ENCODE measurements at regions not wholly inside any gene's neighbourhood (a gene's known extent, or its start where the extent isn't known, plus 50 kb on each side); places are given as distances from the start of the nearest gene placed in this dataset.
"Not testable (repeated sequence)": the region's sequence is repeated elsewhere in the genome, so short reads cannot be mapped to it uniquely, and the experiment has no call there.

GRCh38 chr10:81428456-81429134 lies 446.4 kb upstream of the NRG3 start:
- intact Hi-C loops (cut with micrococcal nuclease; ENCODE audit: unreplicated experiment): no loop called here
- no peak for TF ChIP-seq TCF7L2 (IDR thresholded peaks at IDR 0.05; ENCODE audit: low read depth, low read length)
- no peak for TF ChIP-seq POLR2AphosphoS5 (IDR thresholded peaks at IDR 0.05; ENCODE audit: low read depth, low read length)
- TF ChIP-seq CTCF (IDR thresholded peaks at IDR 0.05): no peak
- no peak for TF ChIP-seq SIN3A (IDR thresholded peaks at IDR 0.05; ENCODE audit: borderline replicate concordance, insufficient read depth, low read depth, low read length)
- TF ChIP-seq REST (IDR thresholded peaks at IDR 0.05; ENCODE audit: insufficient read depth in 1 of 2, low read depth in 2 of 2, low read length in 1 of 2): no peak
- H3K9me3 ChIP-seq (ENCODE audit: control insufficient read depth, insufficient read depth, low read depth, low read length): no peaks in the 10 kb centered on the region
- no peaks in the 10 kb centered on the region for H3K36me3 ChIP-seq (ENCODE audit: control insufficient read depth, insufficient read depth, low read length)
- no peak overlapping the region for H3K4me3 ChIP-seq (ENCODE audit: low read depth in 2 of 2, low read length in 2 of 2)
- ChIA-PET POLR2A (no interaction called here), CTCF (no interaction called here)
- no peak for ATAC-seq
- no peaks in the 10 kb centered on the region for H3K4me1 ChIP-seq (ENCODE audit: control insufficient read depth, insufficient read depth, low read length)
- in situ Hi-C loops (cut with HindIII; ENCODE audit: low pct_unique_long_range_greater_than_20kb, low sequenced_read_pairs): no loop called here
- H3K27me3 ChIP-seq (ENCODE audit: control insufficient read depth, insufficient read depth, low read length): no peaks in the 10 kb centered on the region
- no peak for DNase-seq (ENCODE audit: low read depth, low spot score)
- H3K27ac ChIP-seq (ENCODE audit: low read length): no peak overlapping the region
- no TSS peak for BruUV-seq (replicated peaks)

GRCh38 chr10:81439445-81439844 lies 435.5 kb upstream of the NRG3 start:
- Histone ChIP-seq H3K36me3 (ENCODE audit: control insufficient read depth, insufficient read depth, low read length) (no peaks in the 10 kb centered on the region), H3K9me3 (ENCODE audit: control insufficient read depth, insufficient read depth, low read depth, low read length) (no peaks in the 10 kb centered on the region), H3K27ac (ENCODE audit: low read length) (no peak overlapping the region), H3K4me1 (ENCODE audit: control insufficient read depth, insufficient read depth, low read length) (no peaks in the 10 kb centered on the region), H3K27me3 (ENCODE audit: control insufficient read depth, insufficient read depth, low read length) (no peaks in the 10 kb centered on the region), H3K4me3 (ENCODE audit: low read depth in 2 of 2, low read length in 2 of 2) (no peak overlapping the region)
- no peak for TF ChIP-seq REST (IDR thresholded peaks at IDR 0.05; ENCODE audit: insufficient read depth in 1 of 2, low read depth in 2 of 2, low read length in 1 of 2)
- no peak for TF ChIP-seq SIN3A (IDR thresholded peaks at IDR 0.05; ENCODE audit: borderline replicate concordance, insufficient read depth, low read depth, low read length)
- TF ChIP-seq POLR2AphosphoS5 (IDR thresholded peaks at IDR 0.05; ENCODE audit: low read depth, low read length): no peak
- POLR2A ChIA-PET: no interaction called here
- ATAC-seq (no peak), DNase-seq (ENCODE audit: low read depth, low spot score) (no peak)
- intact Hi-C loops (cut with micrococcal nuclease; ENCODE audit: unreplicated experiment) (no loop called here), in situ Hi-C loops (cut with HindIII; ENCODE audit: low pct_unique_long_range_greater_than_20kb, low sequenced_read_pairs) (no loop called here)
- CTCF ChIA-PET: no interaction called here
- no TSS peak for BruUV-seq (replicated peaks)

- DNase-seq (ENCODE audit: low read depth, low spot score); H3K27ac ChIP-seq (ENCODE audit: low read length); CTCF ChIA-PET; H3K36me3 ChIP-seq (ENCODE audit: control insufficient read depth, insufficient read depth, low read length); H3K4me3 ChIP-seq (ENCODE audit: low read depth in 2 of 2, low read length in 2 of 2); intact Hi-C loops (cut with micrococcal nuclease; ENCODE audit: unreplicated experiment); H3K4me1 ChIP-seq (ENCODE audit: control insufficient read depth, insufficient read depth, low read length); H3K27me3 ChIP-seq (ENCODE audit: control insufficient read depth, insufficient read depth, low read length); H3K9me3 ChIP-seq (ENCODE audit: control insufficient read depth, insufficient read depth, low read depth, low read length); BruUV-seq (replicated peaks); ATAC-seq; in situ Hi-C loops (cut with HindIII; ENCODE audit: low pct_unique_long_range_greater_than_20kb, low sequenced_read_pairs); POLR2A ChIA-PET: not testable (repeated sequence)
Observed at GRCh38 chr10:81441624-81442023, 433.4 kb upstream of the NRG3 start.

Data from Panc1 (cell line).